ENCODE measurements at regions not wholly inside any gene's neighbourhood (a gene's known extent, or its start where the extent isn't known, plus 50 kb on each side); places are given as distances from the start of the nearest gene placed in this dataset.

GRCh38 chr4:100070868-100071267 is 119.4 kb downstream of the DDIT4L start:
- no peak overlapping the region for H3K4me2 ChIP-seq
- no peaks in the 10 kb centered on the region; the same call in 1 of the 2 replicates for H3K9me3 ChIP-seq (ENCODE audit: insufficient read depth, low read depth)
- DNase-seq: no peak
- no peaks in the 10 kb centered on the region for H3K9me2 ChIP-seq (ENCODE audit: insufficient read depth)
- no peaks in the 10 kb centered on the region for H3K36me3 ChIP-seq (ENCODE audit: low read depth)
- POLR2A ChIA-PET (ENCODE audit: unreplicated experiment): no interaction called here
- BruUV-seq (replicated peaks): no TSS peak
- no peaks in the 10 kb centered on the region for H3K27me3 ChIP-seq (ENCODE audit: insufficient read depth, low read depth)
- no peaks in the 10 kb centered on the region for H3K4me1 ChIP-seq (replicated peaks; ENCODE audit: insufficient read depth)
- no peaks in the 10 kb centered on the region for H3F3A ChIP-seq (ENCODE audit: insufficient read depth, low read depth)
- H3K27ac ChIP-seq: no peak overlapping the region
- no peak for TF ChIP-seq EZH2 (IDR thresholded peaks at IDR 0.05; ENCODE audit: low read depth)
- no peak for TF ChIP-seq CTCF (conservative IDR thresholded peaks at IDR 0.05)
- CTCF ChIA-PET: no interaction called here
- H3K4me3 ChIP-seq: no peak overlapping the region
- intact Hi-C loops (cut with micrococcal nuclease; ENCODE audit: unreplicated experiment): no loop called here
- no peak overlapping the region for H2AFZ ChIP-seq
- no peaks in the 10 kb centered on the region for H3K79me2 ChIP-seq (ENCODE audit: low read depth)
- no peaks in the 10 kb centered on the region for H4K20me1 ChIP-seq (ENCODE audit: insufficient read depth)

GRCh38 chr4:100069207-100069606 is 119.1 kb upstream of the H2AZ1 start:
- Histone ChIP-seq H3K4me3 (no peak overlapping the region), H4K20me1 (ENCODE audit: insufficient read depth) (no peaks in the 10 kb centered on the region), H3K4me2 (no peak overlapping the region), H3K4me1 (replicated peaks; ENCODE audit: insufficient read depth) (no peaks in the 10 kb centered on the region), H3K36me3 (ENCODE audit: low read depth) (no peaks in the 10 kb centered on the region), H3K9me2 (ENCODE audit: insufficient read depth) (no peaks in the 10 kb centered on the region), H3K27ac (no peak overlapping the region), H2AFZ (no peak overlapping the region), H3K79me2 (ENCODE audit: low read depth) (no peaks in the 10 kb centered on the region), H3K9me3 (ENCODE audit: insufficient read depth, low read depth) (no peaks in the 10 kb centered on the region; the same call in 1 of the 2 replicates), H3F3A (ENCODE audit: insufficient read depth, low read depth) (no peaks in the 10 kb centered on the region), H3K27me3 (ENCODE audit: insufficient read depth, low read depth) (no peaks in the 10 kb centered on the region)
- TF ChIP-seq EZH2 (IDR thresholded peaks at IDR 0.05; ENCODE audit: low read depth): no peak
- no peak for TF ChIP-seq CTCF (conservative IDR thresholded peaks at IDR 0.05)
- DNase-seq: no peak
- ChIA-PET CTCF (no interaction called here), POLR2A (ENCODE audit: unreplicated experiment) (no interaction called here)
- intact Hi-C loops (cut with micrococcal nuclease; ENCODE audit: unreplicated experiment): no loop called here
- no TSS peak for BruUV-seq (replicated peaks)

- no peaks in the 10 kb centered on the region for H4K20me1 ChIP-seq (ENCODE audit: insufficient read depth)
- H3K36me3 ChIP-seq (ENCODE audit: low read depth): no peaks in the 10 kb centered on the region
- H3K4me1 ChIP-seq (replicated peaks; ENCODE audit: insufficient read depth): no peaks in the 10 kb centered on the region
- H3K27ac ChIP-seq: no peak overlapping the region
- H2AFZ ChIP-seq: no peak overlapping the region
- H3K4me3 ChIP-seq: no peak overlapping the region
- H3K79me2 ChIP-seq (ENCODE audit: low read depth): no peaks in the 10 kb centered on the region
- ChIA-PET CTCF (interaction anchor here (0.6 kb wide), 1 partner anchor 1074 kb away, joined by 4 read pairs; no protein-coding TSS in a partner anchor), POLR2A (ENCODE audit: unreplicated experiment) (interaction anchor here (0.6 kb wide), 1 partner anchor 117 kb away, joined by 3 read pairs; no protein-coding TSS in a partner anchor)
- no peak for TF ChIP-seq EZH2 (IDR thresholded peaks at IDR 0.05; ENCODE audit: low read depth)
- TF ChIP-seq CTCF (conservative IDR thresholded peaks at IDR 0.05): no peak
- no peaks in the 10 kb centered on the region; the same call in 1 of the 2 replicates for H3K9me3 ChIP-seq (ENCODE audit: insufficient read depth, low read depth)
- intact Hi-C loops (cut with micrococcal nuclease; ENCODE audit: unreplicated experiment): no loop called here
- no peak for DNase-seq
- H3K9me2 ChIP-seq (ENCODE audit: insufficient read depth): no peaks in the 10 kb centered on the region
- no TSS peak for BruUV-seq (replicated peaks)
- H3F3A ChIP-seq (ENCODE audit: insufficient read depth, low read depth): 0 out of 2 replicates have a peak, but pooled peaks cover 3% of the 10 kb centered on the region
- no peak overlapping the region for H3K4me2 ChIP-seq
- H3K27me3 ChIP-seq (ENCODE audit: insufficient read depth, low read depth): no peaks in the 10 kb centered on the region
Observed at GRCh38 chr4:100067255-100067654, 117.2 kb upstream of the H2AZ1 start.
